ENCODE measurements at regions not wholly inside any gene's neighbourhood (a gene's known extent, or its start where the extent isn't known, plus 50 kb on each side); places are given as distances from the start of the nearest gene placed in this dataset.

DNA sequence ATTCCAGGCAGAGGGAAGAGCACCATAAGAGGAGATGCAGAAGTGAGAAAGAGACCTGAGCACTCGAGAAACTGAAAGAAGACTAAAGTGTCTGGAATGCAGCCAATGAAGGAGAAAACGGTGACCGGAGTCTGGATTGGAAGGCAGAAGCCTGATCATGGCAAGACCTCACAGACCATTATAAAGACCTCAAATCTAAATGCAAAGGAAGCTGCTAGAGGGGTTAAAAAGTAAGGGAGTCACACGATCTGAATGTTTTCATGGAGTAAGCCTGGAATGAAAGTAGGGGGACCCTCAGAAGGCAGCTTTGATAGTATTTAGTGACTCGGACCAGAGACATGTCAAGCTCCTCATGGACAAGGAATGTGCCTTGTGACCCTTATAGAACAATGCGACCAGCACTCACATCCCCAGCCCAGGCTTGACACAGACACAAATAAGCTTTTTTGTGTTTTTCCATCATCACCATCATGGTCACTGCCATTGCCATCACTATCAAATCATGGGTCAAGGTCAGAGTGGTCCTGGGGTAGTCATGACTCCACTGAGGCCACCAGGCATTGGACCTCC is 183.6 kb downstream of the SEC16B start:
- TF ChIP-seq, protein P1, sequence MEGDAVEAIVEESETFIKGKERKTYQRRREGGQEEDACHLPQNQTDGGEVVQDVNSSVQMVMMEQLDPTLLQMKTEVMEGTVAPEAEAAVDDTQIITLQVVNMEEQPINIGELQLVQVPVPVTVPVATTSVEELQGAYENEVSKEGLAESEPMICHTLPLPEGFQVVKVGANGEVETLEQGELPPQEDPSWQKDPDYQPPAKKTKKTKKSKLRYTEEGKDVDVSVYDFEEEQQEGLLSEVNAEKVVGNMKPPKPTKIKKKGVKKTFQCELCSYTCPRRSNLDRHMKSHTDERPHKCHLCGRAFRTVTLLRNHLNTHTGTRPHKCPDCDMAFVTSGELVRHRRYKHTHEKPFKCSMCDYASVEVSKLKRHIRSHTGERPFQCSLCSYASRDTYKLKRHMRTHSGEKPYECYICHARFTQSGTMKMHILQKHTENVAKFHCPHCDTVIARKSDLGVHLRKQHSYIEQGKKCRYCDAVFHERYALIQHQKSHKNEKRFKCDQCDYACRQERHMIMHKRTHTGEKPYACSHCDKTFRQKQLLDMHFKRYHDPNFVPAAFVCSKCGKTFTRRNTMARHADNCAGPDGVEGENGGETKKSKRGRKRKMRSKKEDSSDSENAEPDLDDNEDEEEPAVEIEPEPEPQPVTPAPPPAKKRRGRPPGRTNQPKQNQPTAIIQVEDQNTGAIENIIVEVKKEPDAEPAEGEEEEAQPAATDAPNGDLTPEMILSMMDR (conservative IDR thresholded peaks at IDR 0.05; ENCODE audit: low read depth, low read length): no peak
- TF ChIP-seq POLR2A (IDR thresholded peaks at IDR 0.05; ENCODE audit: low read depth, low read length) (no peak), USF2 (IDR thresholded peaks at IDR 0.05; ENCODE audit: low read depth, low read length) (no peak), MAZ (IDR thresholded peaks at IDR 0.05; ENCODE audit: borderline replicate concordance, low read depth, low read length) (no peak), BHLHE40 (IDR thresholded peaks at IDR 0.05; ENCODE audit: low read depth, low read length) (no peak), MXI1 (IDR thresholded peaks at IDR 0.05; ENCODE audit: borderline replicate concordance, low read depth, low read length) (no peak), CEBPB (IDR thresholded peaks at IDR 0.05; ENCODE audit: low read depth, low read length) (no peak), SMC3 (IDR thresholded peaks at IDR 0.05; ENCODE audit: low read depth, low read length) (no peak), RAD21 (IDR thresholded peaks at IDR 0.05; ENCODE audit: low read length) (no peak)
- TF ChIP-seq, protein P2, sequence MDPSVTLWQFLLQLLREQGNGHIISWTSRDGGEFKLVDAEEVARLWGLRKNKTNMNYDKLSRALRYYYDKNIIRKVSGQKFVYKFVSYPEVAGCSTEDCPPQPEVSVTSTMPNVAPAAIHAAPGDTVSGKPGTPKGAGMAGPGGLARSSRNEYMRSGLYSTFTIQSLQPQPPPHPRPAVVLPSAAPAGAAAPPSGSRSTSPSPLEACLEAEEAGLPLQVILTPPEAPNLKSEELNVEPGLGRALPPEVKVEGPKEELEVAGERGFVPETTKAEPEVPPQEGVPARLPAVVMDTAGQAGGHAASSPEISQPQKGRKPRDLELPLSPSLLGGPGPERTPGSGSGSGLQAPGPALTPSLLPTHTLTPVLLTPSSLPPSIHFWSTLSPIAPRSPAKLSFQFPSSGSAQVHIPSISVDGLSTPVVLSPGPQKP (IDR thresholded peaks at IDR 0.05; ENCODE audit: borderline replicate concordance, low read depth, low read length): no peak
